ENCODE measurements at regions not wholly inside any gene's neighbourhood (a gene's known extent, or its start where the extent isn't known, plus 50 kb on each side); places are given as distances from the start of the nearest gene placed in this dataset.

DNA sequence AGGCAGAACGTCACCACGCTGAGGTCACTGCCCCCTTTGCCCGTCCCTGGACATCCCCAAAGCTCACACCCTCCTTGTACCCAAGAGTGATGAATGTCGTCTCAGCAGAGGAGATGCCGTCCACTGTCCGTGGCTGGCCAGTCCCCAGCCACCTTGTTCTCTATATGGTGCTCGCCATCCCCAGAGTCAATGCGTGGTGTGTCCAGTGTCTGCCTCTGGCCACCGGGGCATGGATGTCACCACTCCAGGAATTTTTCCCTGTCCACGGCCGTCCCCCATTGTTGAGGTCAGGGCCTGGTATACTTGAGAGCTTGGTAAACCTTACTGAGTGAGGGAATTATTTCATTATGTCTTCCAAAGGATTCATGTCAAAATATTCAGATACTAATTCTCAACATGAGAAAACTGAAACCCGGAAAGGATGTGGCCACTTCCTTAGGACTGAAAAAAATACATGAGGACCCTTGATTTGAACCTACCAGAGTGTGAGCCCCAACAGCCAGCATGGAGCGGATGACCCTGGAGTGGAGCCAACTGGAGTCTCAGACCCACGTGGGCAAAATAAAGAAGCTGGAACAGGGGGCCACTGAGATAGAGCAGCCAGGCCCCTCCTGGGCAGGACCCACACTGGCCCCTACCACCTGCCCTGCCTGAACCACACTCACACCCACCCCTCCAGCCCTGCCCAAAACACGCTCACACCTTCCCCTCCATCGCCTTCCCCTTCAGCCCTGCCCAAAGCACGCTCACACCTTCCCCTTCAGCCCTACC lies 376.4 kb downstream of the BRD1 start:
- Histone ChIP-seq H3K4me3 (replicated peaks in 1 of 2; ENCODE audit: low read depth in 1 of 2, low read length in 2 of 2) (no peak overlapping the region), H3K79me2 (ENCODE audit: insufficient read depth, low read length) (no peaks in the 10 kb centered on the region), H3K27ac (ENCODE audit: low read depth, low read length) (no peak overlapping the region), H3K9me2 (ENCODE audit: insufficient read depth) (no peaks in the 10 kb centered on the region), H3K27me3 (ENCODE audit: insufficient read depth, low read length) (no peaks in the 10 kb centered on the region), H2AFZ (ENCODE audit: low read depth, low read length, poor library complexity, severe bottlenecking) (no peak overlapping the region), H3K36me3 (ENCODE audit: control insufficient read depth in 1 of 2, insufficient read depth in 2 of 2, low read length in 2 of 2) (no peaks in the 10 kb centered on the region), H3K9ac (ENCODE audit: low read length) (no peak overlapping the region), H3K4me1 (ENCODE audit: control insufficient read depth in 1 of 2, insufficient read depth in 2 of 2, low read length in 2 of 2) (no peaks in the 10 kb centered on the region), H3K9me3 (ENCODE audit: control insufficient read depth in 1 of 2, insufficient read depth in 1 of 2, low read depth in 1 of 2, low read length in 2 of 2) (no peaks in the 10 kb centered on the region), H4K20me1 (ENCODE audit: insufficient read depth) (no peaks in the 10 kb centered on the region), H3K4me2 (ENCODE audit: low read length) (no peak overlapping the region)
- BruUV-seq (replicated peaks): no TSS peak
- ChIA-PET RAD21 (ENCODE audit: low non-redundant PET in 1 of 2, low total read pairs in 2 of 2, uncharacterized antibody in 2 of 2, unreplicated experiment in 2 of 2) (no interaction called here), CTCF (no interaction called here), POLR2A (no interaction called here)
- intact Hi-C loops (cut with micrococcal nuclease): no loop called here
- ATAC-seq: no peak
- TF ChIP-seq EZH2 (IDR thresholded peaks at IDR 0.05) (no peak), CBX3 (IDR thresholded peaks at IDR 0.05; ENCODE audit: low read depth) (no peak), YY1 (IDR thresholded peaks at IDR 0.05; ENCODE audit: extremely low read depth, insufficient replicate concordance, low read depth, low read length) (no peak), MAX (IDR thresholded peaks at IDR 0.05) (no peak), SIN3A (IDR thresholded peaks at IDR 0.05; ENCODE audit: low read depth) (no peak), POLR2AphosphoS5 (IDR thresholded peaks at IDR 0.05; ENCODE audit: low read depth, low read length) (no peak), ELF1 (IDR thresholded peaks at IDR 0.05; ENCODE audit: borderline replicate concordance, low read depth) (no peak), ZFX (IDR thresholded peaks at IDR 0.05) (no peak), CEBPB (IDR thresholded peaks at IDR 0.05; ENCODE audit: low read depth) (no peak), CTCF (IDR thresholded peaks at IDR 0.05 in 2 of 3, conservative IDR thresholded peaks at IDR 0.05 in 1 of 3; ENCODE audit: borderline replicate concordance in 1 of 3, insufficient read depth in 1 of 3, low read depth in 2 of 3, low read length in 2 of 3) (no peak), POLR2A (IDR thresholded peaks at IDR 0.05; ENCODE audit: borderline replicate concordance, extremely low read depth, insufficient read depth, insufficient read length) (no peak), TCF7L2 (IDR thresholded peaks at IDR 0.05; ENCODE audit: borderline replicate concordance, extremely low read depth, insufficient read depth, insufficient read length) (no peak), ZBTB33 (IDR thresholded peaks at IDR 0.05; ENCODE audit: extremely low read depth, insufficient replicate concordance, low read length) (no peak), JUND (IDR thresholded peaks at IDR 0.05) (no peak), RAD21 (IDR thresholded peaks at IDR 0.05; ENCODE audit: low read depth) (no peak), ZNF274 (IDR thresholded peaks at IDR 0.05; ENCODE audit: low read depth, low read length) (no peak)
- TF ChIP-seq, protein P1, sequence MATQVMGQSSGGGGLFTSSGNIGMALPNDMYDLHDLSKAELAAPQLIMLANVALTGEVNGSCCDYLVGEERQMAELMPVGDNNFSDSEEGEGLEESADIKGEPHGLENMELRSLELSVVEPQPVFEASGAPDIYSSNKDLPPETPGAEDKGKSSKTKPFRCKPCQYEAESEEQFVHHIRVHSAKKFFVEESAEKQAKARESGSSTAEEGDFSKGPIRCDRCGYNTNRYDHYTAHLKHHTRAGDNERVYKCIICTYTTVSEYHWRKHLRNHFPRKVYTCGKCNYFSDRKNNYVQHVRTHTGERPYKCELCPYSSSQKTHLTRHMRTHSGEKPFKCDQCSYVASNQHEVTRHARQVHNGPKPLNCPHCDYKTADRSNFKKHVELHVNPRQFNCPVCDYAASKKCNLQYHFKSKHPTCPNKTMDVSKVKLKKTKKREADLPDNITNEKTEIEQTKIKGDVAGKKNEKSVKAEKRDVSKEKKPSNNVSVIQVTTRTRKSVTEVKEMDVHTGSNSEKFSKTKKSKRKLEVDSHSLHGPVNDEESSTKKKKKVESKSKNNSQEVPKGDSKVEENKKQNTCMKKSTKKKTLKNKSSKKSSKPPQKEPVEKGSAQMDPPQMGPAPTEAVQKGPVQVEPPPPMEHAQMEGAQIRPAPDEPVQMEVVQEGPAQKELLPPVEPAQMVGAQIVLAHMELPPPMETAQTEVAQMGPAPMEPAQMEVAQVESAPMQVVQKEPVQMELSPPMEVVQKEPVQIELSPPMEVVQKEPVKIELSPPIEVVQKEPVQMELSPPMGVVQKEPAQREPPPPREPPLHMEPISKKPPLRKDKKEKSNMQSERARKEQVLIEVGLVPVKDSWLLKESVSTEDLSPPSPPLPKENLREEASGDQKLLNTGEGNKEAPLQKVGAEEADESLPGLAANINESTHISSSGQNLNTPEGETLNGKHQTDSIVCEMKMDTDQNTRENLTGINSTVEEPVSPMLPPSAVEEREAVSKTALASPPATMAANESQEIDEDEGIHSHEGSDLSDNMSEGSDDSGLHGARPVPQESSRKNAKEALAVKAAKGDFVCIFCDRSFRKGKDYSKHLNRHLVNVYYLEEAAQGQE (IDR thresholded peaks at IDR 0.05; ENCODE audit: low read depth): no peak
- TF ChIP-seq, protein P2, sequence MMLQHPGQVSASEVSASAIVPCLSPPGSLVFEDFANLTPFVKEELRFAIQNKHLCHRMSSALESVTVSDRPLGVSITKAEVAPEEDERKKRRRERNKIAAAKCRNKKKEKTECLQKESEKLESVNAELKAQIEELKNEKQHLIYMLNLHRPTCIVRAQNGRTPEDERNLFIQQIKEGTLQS (IDR thresholded peaks at IDR 0.05): no peak
- no peak for DNase-seq (ENCODE audit: low read depth, low spot score)
